Heart left ventricle (tissue), 13 donors: ENCODE measurements at regions not wholly inside any gene's neighbourhood (a gene's known extent, or its start where the extent isn't known, plus 50 kb on each side); places are given as distances from the start of the nearest gene placed in this dataset.

Source experiments
- POLR2A ChIP-seq, 2 donors: fragments of 450-650 bp; IDR thresholded peaks; one replicate each; pipeline ENCODE4 v1.6.1; 2017; ENCODE audit warnings: antibody characterized with exemption in 2 of 2, mild to moderate bottlenecking in 2 of 2, moderate library complexity in 2 of 2
- TF ChIP-seq, protein P1 (sequence below), 12 donors: fragments of 200-600 bp; sonication (generic) in 4 of 12; IDR thresholded peaks; one replicate each; pipeline versions ENCODE4 v1.5.0 to v1.8.0; 2018 to 2022; ENCODE audit warnings: antibody characterized with exemption in 12 of 12, mild to moderate bottlenecking in 5 of 12
- donor health status: ischemic (EF 13 %, LVEDD 7.1; RV severe dilation, severe dysfunction).
- donor health status: DM: no; HTN: yes; CAD: no.
- donor health status: DM: no; HTN: no; CAD: no.
- donor health status: ischemic (EF 25% LVEDD 6.9; RV normal size, moderate dysfunction).
- donor health status: ischemic (EF 25% LVEDD 5.7; RV mildly dilated, moderate dysfunction).
- donor health status: ischemic (EF 35%, LVEDD 5.7; RV mildly dilated, moderate dysfunction).
- donor health status: nonischemic (EF 11% LVEDD 7.7; RV severe dilation, severe dysfunction).
- donor health status: DM: yes; HTN: yes; CAD: no.
- donor health status: PGD.
- donor health status: ischemic (EF 29% LVEDD 5.4; RV normal size, mild dysfunction).
- donor health status: nonischemic (EF 23%, LVEDD 6.1; RV moderate dilation, normal function).

DNA sequence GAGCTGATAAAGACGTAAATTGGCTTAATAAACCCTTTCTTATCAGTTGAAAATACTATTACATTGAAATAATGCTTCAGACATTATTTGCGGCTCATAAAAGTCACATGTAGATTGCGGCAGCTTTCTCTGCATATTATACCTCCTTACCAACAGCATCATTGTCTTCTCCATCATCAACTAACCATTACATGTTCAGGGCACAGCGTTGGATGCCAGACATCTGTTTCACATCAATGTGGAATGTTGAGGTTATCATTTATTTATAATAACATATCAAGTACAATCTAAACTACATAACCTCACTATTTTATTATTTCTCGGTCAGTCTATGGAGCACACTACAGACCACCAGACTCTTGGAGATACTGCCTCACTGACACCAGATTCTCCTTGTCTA lies 573.8 kb upstream of the FAT3 start:
- TF ChIP-seq POLR2A (IDR thresholded peaks at IDR 0.05): no peak
- TF ChIP-seq, protein P1, sequence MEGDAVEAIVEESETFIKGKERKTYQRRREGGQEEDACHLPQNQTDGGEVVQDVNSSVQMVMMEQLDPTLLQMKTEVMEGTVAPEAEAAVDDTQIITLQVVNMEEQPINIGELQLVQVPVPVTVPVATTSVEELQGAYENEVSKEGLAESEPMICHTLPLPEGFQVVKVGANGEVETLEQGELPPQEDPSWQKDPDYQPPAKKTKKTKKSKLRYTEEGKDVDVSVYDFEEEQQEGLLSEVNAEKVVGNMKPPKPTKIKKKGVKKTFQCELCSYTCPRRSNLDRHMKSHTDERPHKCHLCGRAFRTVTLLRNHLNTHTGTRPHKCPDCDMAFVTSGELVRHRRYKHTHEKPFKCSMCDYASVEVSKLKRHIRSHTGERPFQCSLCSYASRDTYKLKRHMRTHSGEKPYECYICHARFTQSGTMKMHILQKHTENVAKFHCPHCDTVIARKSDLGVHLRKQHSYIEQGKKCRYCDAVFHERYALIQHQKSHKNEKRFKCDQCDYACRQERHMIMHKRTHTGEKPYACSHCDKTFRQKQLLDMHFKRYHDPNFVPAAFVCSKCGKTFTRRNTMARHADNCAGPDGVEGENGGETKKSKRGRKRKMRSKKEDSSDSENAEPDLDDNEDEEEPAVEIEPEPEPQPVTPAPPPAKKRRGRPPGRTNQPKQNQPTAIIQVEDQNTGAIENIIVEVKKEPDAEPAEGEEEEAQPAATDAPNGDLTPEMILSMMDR (IDR thresholded peaks at IDR 0.05): no peak
